ENCODE measurements at regions not wholly inside any gene's neighbourhood (a gene's known extent, or its start where the extent isn't known, plus 50 kb on each side); places are given as distances from the start of the nearest gene placed in this dataset.
"Not testable (repeated sequence)": the region's sequence is repeated elsewhere in the genome, so short reads cannot be mapped to it uniquely, and the experiment has no call there.

- no peak overlapping the region for H3K27ac ChIP-seq
- TF ChIP-seq ZFX (IDR thresholded peaks at IDR 0.05; ENCODE audit: borderline replicate concordance) (no peak), CTCF (IDR thresholded peaks at IDR 0.05) (no peak)
These were observed 129.8 kb downstream of the BCL2L11 start for GRCh38 chr2:111250448-111251030.

- TF ChIP-seq CTCF (IDR thresholded peaks at IDR 0.05) (no peak), ZFX (IDR thresholded peaks at IDR 0.05; ENCODE audit: borderline replicate concordance) (no peak)
- no peak overlapping the region for H3K27ac ChIP-seq
These were observed 131.0 kb downstream of the BCL2L11 start for GRCh38 chr2:111251711-111252110.

- no peak for TF ChIP-seq CTCF (IDR thresholded peaks at IDR 0.05)
- no peak for TF ChIP-seq ZFX (IDR thresholded peaks at IDR 0.05; ENCODE audit: borderline replicate concordance)
- H3K27ac ChIP-seq: no peak overlapping the region
These were observed 131.7 kb downstream of the BCL2L11 start for GRCh38 chr2:111252436-111252835.

- not testable (repeated sequence) for H3K27ac ChIP-seq
These were observed 134.2 kb downstream of the BCL2L11 start for GRCh38 chr2:111254916-111255315.

GRCh38 chr2:111256628-111257027 lies 135.9 kb downstream of the BCL2L11 start:
- not testable (repeated sequence) for H3K27ac ChIP-seq

- H3K27ac ChIP-seq: not testable (repeated sequence)
These were observed 136.9 kb downstream of the BCL2L11 start for GRCh38 chr2:111257607-111258006.

- H3K27ac ChIP-seq: not testable (repeated sequence)
These were observed 137.6 kb downstream of the BCL2L11 start for GRCh38 chr2:111258318-111258717.

- not testable (repeated sequence) for H3K27ac ChIP-seq
These were observed 142.1 kb downstream of the BCL2L11 start for GRCh38 chr2:111262627-111263379.

GRCh38 chr2:111263380-111264017 lies 142.8 kb downstream of the BCL2L11 start:
- H3K27ac ChIP-seq: not testable (repeated sequence)

- H3K27ac ChIP-seq: not testable (repeated sequence)
These were observed 144.2 kb downstream of the BCL2L11 start for GRCh38 chr2:111264956-111265355.

- H3K27ac ChIP-seq: not testable (repeated sequence)
These were observed 145.8 kb downstream of the BCL2L11 start for GRCh38 chr2:111266556-111266955.

- not testable (repeated sequence) for H3K27ac ChIP-seq
These were observed 146.3 kb downstream of the BCL2L11 start for GRCh38 chr2:111267038-111267437.

GRCh38 chr2:111269761-111270323 lies 149.1 kb downstream of the BCL2L11 start:
- H3K27ac ChIP-seq: not testable (repeated sequence)

- H3K27ac ChIP-seq: not testable (repeated sequence)
These were observed 149.9 kb downstream of the BCL2L11 start for GRCh38 chr2:111270569-111270968.

GRCh38 chr2:111271647-111272304 lies 151.1 kb downstream of the BCL2L11 start:
- not testable (repeated sequence) for H3K27ac ChIP-seq

GRCh38 chr2:111273007-111273406 lies 152.3 kb downstream of the BCL2L11 start:
- H3K27ac ChIP-seq: not testable (repeated sequence)

Measured in 22Rv1 (cell line).